Natural killer cell (primary cell): ENCODE measurements at regions not wholly inside any gene's neighbourhood (a gene's known extent, or its start where the extent isn't known, plus 50 kb on each side); places are given as distances from the start of the nearest gene placed in this dataset.

Source experiments
- ATAC-seq, 3 donors: fragments of 150-1000 bp in 2 of 3; fragments of 200-7000 bp in 1 of 3; cut with Tn5 transposase; 1 replicate in 1 of 3; 2 replicates in 2 of 3; pipeline ENCODE4 v1.10.0; 2021; ENCODE audit warnings: mild to moderate bottlenecking in 2 of 3, moderate library complexity in 2 of 3
- DNase-seq, 2 donors: peaks; one replicate each; pipeline versions ENCODE4 v3.0.0 to v3.0.0-alpha.2; 2013 to 2021; ENCODE audit warnings: mixed read lengths in 1 of 2
- H3K27ac ChIP-seq: one replicate; pipeline ENCODE4 v1.5.1; 2013; ENCODE audit warnings: mild to moderate bottlenecking, low read length
- H3K27me3 ChIP-seq: one replicate; pipeline ENCODE4 v1.6.1; 2013; ENCODE audit warnings: low read length; ENCODE audit not compliant: control insufficient read depth, insufficient read depth
- H3K36me3 ChIP-seq: one replicate; pipeline ENCODE4 v1.6.1; 2013; ENCODE audit warnings: low read length; ENCODE audit not compliant: control insufficient read depth, insufficient read depth
- H3K4me1 ChIP-seq: one replicate; pipeline ENCODE4 v1.6.1; 2013; ENCODE audit warnings: low read length; ENCODE audit not compliant: control insufficient read depth, insufficient read depth
- H3K4me3 ChIP-seq: one replicate; pipeline ENCODE4 v1.5.1; 2013; ENCODE audit warnings: low read length
- H3K9me3 ChIP-seq: one replicate; pipeline ENCODE4 v1.6.1; 2013; ENCODE audit warnings: low read length; ENCODE audit not compliant: control insufficient read depth, insufficient read depth
- H3K27ac Mint-ChIP-seq, 2 donors: one replicate each; pipeline ENCODE4 v1.8.0; 2022; ENCODE audit warnings: mild to moderate bottlenecking in 2 of 2, mixed read lengths in 2 of 2, moderate library complexity in 1 of 2
- H3K27me3 Mint-ChIP-seq, 2 donors: one replicate each; pipeline ENCODE4 v1.8.0; 2022; ENCODE audit warnings: low read depth in 2 of 2, mixed read lengths in 2 of 2
- H3K36me3 Mint-ChIP-seq: one replicate; pipeline ENCODE4 v1.8.0; 2022; ENCODE audit warnings: mixed read lengths
- H3K4me1 Mint-ChIP-seq, 2 donors: one replicate each; pipeline ENCODE4 v1.8.0; 2022; ENCODE audit warnings: mixed read lengths in 2 of 2
- H3K4me3 Mint-ChIP-seq: one replicate; pipeline ENCODE4 v1.8.0; 2022; ENCODE audit warnings: mild to moderate bottlenecking, moderate library complexity, mixed read lengths
- H3K9me3 Mint-ChIP-seq, 2 donors: one replicate each; pipeline ENCODE4 v1.8.0; 2022; ENCODE audit warnings: mixed read lengths in 2 of 2
- CTCF ChIP-seq: fragments of 200-600 bp; IDR thresholded peaks from one replicate; pipeline ENCODE4 v1.8.0; 2022; ENCODE audit warnings: antibody characterized with exemption
- WGBS: methylation state at CpG from one replicate; pipeline ENCODE4 v1.1.7; 2013; ENCODE audit warnings: missing lambda C conversion rate; ENCODE audit not compliant: insufficient coverage; 5-methylcytosine and 5-hydroxymethylcytosine counted together
- intact Hi-C: fragments of 100-400 bp; cut with micrococcal nuclease; formaldehyde crosslinking; loops from one replicate; pipeline ENCODE4 v1.14.2; 2022

- H3K4me3 ChIP-seq = no peak overlapping the region
- Mint-ChIP-seq H3K27me3 (peaks cover 0 to 3% of the 10 kb centered on the region in 2 donors), H3K27ac (no peak overlapping the region), H3K4me1 (no peaks in the 10 kb centered on the region), H3K36me3 (no peaks in the 10 kb centered on the region), H3K4me3 (no peak overlapping the region), H3K9me3 (no peaks in the 10 kb centered on the region)
- no peaks in the 10 kb centered on the region for H3K4me1 ChIP-seq
- no peaks in the 10 kb centered on the region for H3K36me3 ChIP-seq
- H3K9me3 ChIP-seq = no peaks in the 10 kb centered on the region
- H3K27ac ChIP-seq = no peak overlapping the region
- no peaks in the 10 kb centered on the region for H3K27me3 ChIP-seq
- DNase-seq (no peak), ATAC-seq (no peak)
- 100% methylated on average over 1 of the region's 3 CpGs for WGBS
- intact Hi-C loops = no loop called here
- TF ChIP-seq CTCF = no peak
Observed at GRCh38 chr1:221856228-221857093, 114.6 kb upstream of the DUSP10 start.

- Histone ChIP-seq H3K27me3 (no peaks in the 10 kb centered on the region), H3K9me3 (no peaks in the 10 kb centered on the region), H3K36me3 (no peaks in the 10 kb centered on the region), H3K27ac (no peak overlapping the region), H3K4me1 (no peaks in the 10 kb centered on the region), H3K4me3 (no peak overlapping the region)
- intact Hi-C loops = no loop called here
- 98% methylated on average over 2 of the region's 2 CpGs for WGBS
- H3K27ac Mint-ChIP-seq = no peak overlapping the region
- ATAC-seq = no peak
- no peaks in the 10 kb centered on the region for H3K4me1 Mint-ChIP-seq
- H3K36me3 Mint-ChIP-seq = no peaks in the 10 kb centered on the region
- TF ChIP-seq CTCF = no peak
- H3K27me3 Mint-ChIP-seq = peaks cover 0 to 3% of the 10 kb centered on the region in 2 donors
- H3K4me3 Mint-ChIP-seq = no peak overlapping the region
- no peak for DNase-seq
- no peaks in the 10 kb centered on the region for H3K9me3 Mint-ChIP-seq
Observed at GRCh38 chr1:221855156-221855555, 113.3 kb upstream of the DUSP10 start.

- no peak overlapping the region for H3K4me3 Mint-ChIP-seq
- no peaks in the 10 kb centered on the region for H3K4me1 Mint-ChIP-seq
- H3K9me3 ChIP-seq = no peaks in the 10 kb centered on the region
- H3K4me3 ChIP-seq = no peak overlapping the region
- no peaks in the 10 kb centered on the region for H3K4me1 ChIP-seq
- intact Hi-C loops = no loop called here
- TF ChIP-seq CTCF = no peak
- no peaks in the 10 kb centered on the region for H3K36me3 Mint-ChIP-seq
- H3K27ac Mint-ChIP-seq = no peak overlapping the region
- H3K27me3 Mint-ChIP-seq = peaks cover 0 to 3% of the 10 kb centered on the region in 2 donors
- DNase-seq (no peak), ATAC-seq (no peak)
- H3K36me3 ChIP-seq = no peaks in the 10 kb centered on the region
- no peak overlapping the region for H3K27ac ChIP-seq
- no peaks in the 10 kb centered on the region for H3K9me3 Mint-ChIP-seq
- H3K27me3 ChIP-seq = no peaks in the 10 kb centered on the region
Observed at GRCh38 chr1:221851336-221851735, 109.4 kb upstream of the DUSP10 start.
